Neural crest cell (in vitro differentiated cells): ENCODE measurements at regions not wholly inside any gene's neighbourhood (a gene's known extent, or its start where the extent isn't known, plus 50 kb on each side); places are given as distances from the start of the nearest gene placed in this dataset.

Source experiments
- DNase-seq: peaks from one replicate; pipeline ENCODE4 v3.0.0; 2021; ENCODE audit warnings: low read depth, mixed read lengths, low spot score
- H3K27ac Mint-ChIP-seq: one replicate; pipeline ENCODE4 v1.8.0; 2021; ENCODE audit warnings: mild to moderate bottlenecking, mixed read lengths; ENCODE audit not compliant: unreplicated experiment
- H3K27me3 Mint-ChIP-seq: 2 replicates; pipeline ENCODE4 v1.8.0; 2021; ENCODE audit warnings: low read depth, mild to moderate bottlenecking, mixed read lengths
- H3K36me3 Mint-ChIP-seq: 2 replicates; pipeline ENCODE4 v1.8.0; 2021; ENCODE audit warnings: low read depth, mild to moderate bottlenecking, mixed read lengths
- H3K4me1 Mint-ChIP-seq: 2 replicates; pipeline ENCODE4 v1.8.0; 2021; ENCODE audit warnings: mixed read lengths
- H3K4me3 Mint-ChIP-seq: one replicate; pipeline ENCODE4 v1.8.0; 2021; ENCODE audit warnings: mild to moderate bottlenecking, mixed read lengths
- H3K9me3 Mint-ChIP-seq: 2 replicates; pipeline ENCODE4 v1.8.0; 2021; ENCODE audit warnings: mixed read lengths
- TF ChIP-seq, protein P1 (sequence below): fragments of 200-600 bp; sonication (generic); conservative IDR thresholded peaks from 2 replicates; pipeline ENCODE4 v1.5.0; 2021; ENCODE audit warnings: antibody characterized with exemption, mild to moderate bottlenecking

DNA sequence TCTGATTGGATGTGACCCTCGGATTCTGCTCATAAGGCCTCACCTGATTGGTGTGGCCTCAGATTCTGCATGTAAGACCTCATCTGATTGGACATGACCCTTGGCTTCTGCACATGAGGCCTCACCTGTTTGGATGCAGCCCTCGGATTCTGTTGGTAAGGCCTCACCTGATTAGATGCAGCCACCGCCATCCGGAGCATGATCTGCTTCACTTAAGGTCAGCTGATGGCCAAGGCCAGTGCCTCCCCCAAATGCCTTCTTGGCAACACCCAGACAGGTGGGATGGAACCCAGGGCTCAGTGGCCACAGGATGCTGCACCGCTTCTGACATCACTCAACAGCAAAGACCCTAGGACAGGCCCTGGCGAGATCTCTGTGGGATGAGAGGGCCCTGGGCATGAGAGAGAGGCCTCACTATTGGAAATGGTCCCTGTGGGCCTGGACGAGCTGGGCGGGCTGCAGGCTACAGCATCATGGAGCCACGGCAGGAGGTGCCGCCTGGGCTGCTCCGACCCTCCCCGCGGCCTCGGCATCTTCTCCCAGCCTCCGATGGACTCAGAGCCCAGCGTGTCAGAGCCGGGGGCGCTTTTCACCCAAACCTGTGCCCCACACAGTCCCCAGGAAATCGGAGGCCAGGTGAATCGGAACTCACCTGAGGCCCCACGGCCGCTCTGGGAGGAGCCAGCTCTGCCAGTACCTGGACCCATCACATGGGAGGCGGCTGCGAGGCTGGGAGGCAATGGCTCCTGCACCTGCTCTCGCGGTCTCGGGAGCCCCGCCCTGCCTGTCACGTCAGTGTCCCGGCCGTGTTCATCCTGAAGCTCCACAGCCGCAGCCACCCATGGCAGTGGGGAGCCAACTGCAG lies 60.9 kb upstream of the ZNF469 start:
- H3K27ac Mint-ChIP-seq: no peak overlapping the region
- no peaks in the 10 kb centered on the region for H3K27me3 Mint-ChIP-seq
- no peak for DNase-seq
- TF ChIP-seq, protein P1, sequence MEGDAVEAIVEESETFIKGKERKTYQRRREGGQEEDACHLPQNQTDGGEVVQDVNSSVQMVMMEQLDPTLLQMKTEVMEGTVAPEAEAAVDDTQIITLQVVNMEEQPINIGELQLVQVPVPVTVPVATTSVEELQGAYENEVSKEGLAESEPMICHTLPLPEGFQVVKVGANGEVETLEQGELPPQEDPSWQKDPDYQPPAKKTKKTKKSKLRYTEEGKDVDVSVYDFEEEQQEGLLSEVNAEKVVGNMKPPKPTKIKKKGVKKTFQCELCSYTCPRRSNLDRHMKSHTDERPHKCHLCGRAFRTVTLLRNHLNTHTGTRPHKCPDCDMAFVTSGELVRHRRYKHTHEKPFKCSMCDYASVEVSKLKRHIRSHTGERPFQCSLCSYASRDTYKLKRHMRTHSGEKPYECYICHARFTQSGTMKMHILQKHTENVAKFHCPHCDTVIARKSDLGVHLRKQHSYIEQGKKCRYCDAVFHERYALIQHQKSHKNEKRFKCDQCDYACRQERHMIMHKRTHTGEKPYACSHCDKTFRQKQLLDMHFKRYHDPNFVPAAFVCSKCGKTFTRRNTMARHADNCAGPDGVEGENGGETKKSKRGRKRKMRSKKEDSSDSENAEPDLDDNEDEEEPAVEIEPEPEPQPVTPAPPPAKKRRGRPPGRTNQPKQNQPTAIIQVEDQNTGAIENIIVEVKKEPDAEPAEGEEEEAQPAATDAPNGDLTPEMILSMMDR: no peak
- H3K9me3 Mint-ChIP-seq: no peaks in the 10 kb centered on the region
- H3K4me1 Mint-ChIP-seq: peaks cover 5% of the 10 kb centered on the region
- H3K36me3 Mint-ChIP-seq: no peaks in the 10 kb centered on the region
- no peak overlapping the region for H3K4me3 Mint-ChIP-seq

DNA sequence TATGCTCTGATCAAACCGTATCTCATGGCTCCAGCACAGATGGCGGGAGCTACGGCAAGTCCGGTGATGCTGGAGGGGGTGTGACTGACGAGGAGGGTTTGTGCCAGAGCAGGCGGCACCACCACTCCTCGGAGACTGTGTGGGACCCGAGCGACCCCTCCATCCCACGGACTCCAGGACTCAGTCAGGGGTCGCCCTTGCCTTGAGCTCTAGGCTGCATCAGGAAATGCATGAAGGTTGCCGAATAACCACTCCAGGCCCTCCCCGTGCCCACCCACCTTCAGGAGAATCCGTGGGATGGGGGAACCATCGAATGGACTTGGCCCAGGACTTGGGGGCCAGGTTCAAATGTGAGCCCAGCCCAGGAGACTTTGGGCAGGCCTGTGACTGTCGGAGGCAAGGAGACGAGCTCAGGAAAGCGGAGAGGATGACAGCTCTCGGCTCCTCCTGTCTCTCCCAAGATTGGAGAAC lies 60.2 kb upstream of the ZNF469 start:
- no peak overlapping the region for H3K27ac Mint-ChIP-seq
- peaks cover 3% of the 10 kb centered on the region for H3K4me1 Mint-ChIP-seq
- no peaks in the 10 kb centered on the region for H3K27me3 Mint-ChIP-seq
- TF ChIP-seq, protein P1: no peak
- H3K4me3 Mint-ChIP-seq: no peak overlapping the region
- H3K36me3 Mint-ChIP-seq: no peaks in the 10 kb centered on the region
- no peaks in the 10 kb centered on the region for H3K9me3 Mint-ChIP-seq
- DNase-seq: no peak

DNA sequence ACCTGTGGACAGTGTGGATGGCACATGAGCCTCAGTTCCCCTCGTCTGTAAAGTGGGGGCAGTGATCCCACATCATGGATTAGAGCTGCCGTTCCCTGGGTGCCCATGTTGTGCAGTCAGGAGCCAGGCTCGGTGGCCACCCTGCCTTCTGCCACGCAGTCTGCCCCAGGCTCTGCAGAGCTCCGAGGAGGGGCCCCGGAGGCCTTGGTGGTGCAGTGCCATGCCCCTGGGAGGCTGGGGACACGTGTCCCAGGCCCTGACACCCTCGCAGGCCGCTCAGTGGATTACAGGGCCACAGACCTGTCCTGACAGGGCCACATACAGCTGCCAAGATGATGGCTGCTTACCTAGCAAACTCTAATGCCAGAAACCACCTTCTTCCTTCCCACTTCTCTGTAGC lies 59.7 kb upstream of the ZNF469 start:
- no peaks in the 10 kb centered on the region for H3K4me1 Mint-ChIP-seq
- H3K36me3 Mint-ChIP-seq: no peaks in the 10 kb centered on the region
- no peak for DNase-seq
- no peaks in the 10 kb centered on the region for H3K27me3 Mint-ChIP-seq
- no peak overlapping the region for H3K27ac Mint-ChIP-seq
- TF ChIP-seq, protein P1: no peak
- no peak overlapping the region for H3K4me3 Mint-ChIP-seq
- no peaks in the 10 kb centered on the region for H3K9me3 Mint-ChIP-seq

- Mint-ChIP-seq H3K4me3 (no peak overlapping the region), H3K27ac (peak overlapping the region; percentile 72), H3K27me3 (no peaks in the 10 kb centered on the region), H3K9me3 (no peaks in the 10 kb centered on the region), H3K36me3 (no peaks in the 10 kb centered on the region), H3K4me1 (no peaks in the 10 kb centered on the region)
- no peak for DNase-seq
- TF ChIP-seq, protein P1: no peak
Observed at GRCh38 chr16:88323546-88324330, 59.0 kb upstream of the ZNF469 start.

DNA sequence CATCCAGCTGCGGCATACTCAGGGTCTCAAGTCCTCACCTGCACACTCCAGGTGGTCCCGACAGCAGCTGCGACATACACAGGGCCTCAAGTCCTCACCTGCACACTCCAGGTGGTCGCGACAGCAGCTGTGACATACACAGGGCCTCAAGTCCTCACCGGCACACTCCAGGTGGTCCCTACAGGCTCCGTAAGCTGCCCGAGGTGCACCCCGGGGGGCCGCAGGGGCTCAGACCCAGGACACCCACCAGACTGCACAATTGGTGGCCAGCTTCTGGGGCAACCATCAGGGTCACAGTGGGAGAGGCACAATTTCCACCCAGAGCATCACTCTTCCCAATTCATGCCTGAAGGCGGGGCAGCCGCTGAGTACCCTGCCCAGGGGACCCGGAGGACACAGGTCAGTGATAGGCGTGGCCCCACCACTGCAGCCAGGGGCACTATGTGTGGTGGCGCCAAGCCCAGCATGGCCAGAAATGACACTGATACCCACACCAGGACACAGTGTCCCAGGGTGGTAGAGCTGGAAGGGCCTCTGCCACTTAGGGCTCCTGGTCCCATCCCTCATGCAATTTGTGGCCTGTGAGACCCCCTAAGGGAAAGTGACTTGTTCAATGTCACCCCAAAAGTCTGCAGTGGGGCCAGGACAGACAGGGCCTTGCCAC lies 57.5 kb upstream of the ZNF469 start:
- Mint-ChIP-seq H3K27ac (no peak overlapping the region), H3K4me3 (no peak overlapping the region), H3K9me3 (no peaks in the 10 kb centered on the region), H3K27me3 (no peaks in the 10 kb centered on the region), H3K36me3 (no peaks in the 10 kb centered on the region), H3K4me1 (no peaks in the 10 kb centered on the region)
- TF ChIP-seq, protein P1: no peak
- DNase-seq: no peak
